GM12874 (cell line): ENCODE measurements at regions not wholly inside any gene's neighbourhood (a gene's known extent, or its start where the extent isn't known, plus 50 kb on each side); places are given as distances from the start of the nearest gene placed in this dataset.

Experiments used
- CTCF ChIP-seq: IDR thresholded peaks from 2 replicates; pipeline ENCODE4 v1.5.1; 2011; ENCODE audit warnings: low read depth, mild to moderate bottlenecking, control low read depth, low read length, moderate library complexity; ENCODE audit not compliant: insufficient read depth

GRCh38 chr2:16228951-16229350 lies 288.6 kb downstream of the MYCN start:
- TF ChIP-seq CTCF: no peak

DNA sequence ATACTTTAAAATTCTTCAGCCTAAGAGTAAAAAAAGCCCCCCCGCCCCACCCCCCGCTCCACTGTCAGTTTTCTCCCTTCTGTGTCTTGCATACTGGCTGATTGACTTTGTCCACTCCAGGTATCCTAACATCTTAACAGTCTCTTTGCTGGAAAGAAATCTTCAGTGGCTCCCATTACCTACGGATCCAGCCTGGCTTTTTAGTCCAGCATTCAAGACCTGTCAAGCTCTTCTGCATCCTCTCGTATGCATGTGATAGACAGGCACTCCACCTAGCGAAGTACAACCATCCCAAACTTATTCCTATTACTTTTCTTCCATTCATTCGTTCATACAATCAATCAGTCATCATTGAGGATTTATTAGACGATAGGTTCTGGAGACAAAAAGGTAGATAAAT lies 288.1 kb downstream of the MYCN start:
- no peak for TF ChIP-seq CTCF

- no peak for TF ChIP-seq CTCF
Observed at GRCh38 chr2:16227811-16228462, 287.6 kb downstream of the MYCN start.

DNA sequence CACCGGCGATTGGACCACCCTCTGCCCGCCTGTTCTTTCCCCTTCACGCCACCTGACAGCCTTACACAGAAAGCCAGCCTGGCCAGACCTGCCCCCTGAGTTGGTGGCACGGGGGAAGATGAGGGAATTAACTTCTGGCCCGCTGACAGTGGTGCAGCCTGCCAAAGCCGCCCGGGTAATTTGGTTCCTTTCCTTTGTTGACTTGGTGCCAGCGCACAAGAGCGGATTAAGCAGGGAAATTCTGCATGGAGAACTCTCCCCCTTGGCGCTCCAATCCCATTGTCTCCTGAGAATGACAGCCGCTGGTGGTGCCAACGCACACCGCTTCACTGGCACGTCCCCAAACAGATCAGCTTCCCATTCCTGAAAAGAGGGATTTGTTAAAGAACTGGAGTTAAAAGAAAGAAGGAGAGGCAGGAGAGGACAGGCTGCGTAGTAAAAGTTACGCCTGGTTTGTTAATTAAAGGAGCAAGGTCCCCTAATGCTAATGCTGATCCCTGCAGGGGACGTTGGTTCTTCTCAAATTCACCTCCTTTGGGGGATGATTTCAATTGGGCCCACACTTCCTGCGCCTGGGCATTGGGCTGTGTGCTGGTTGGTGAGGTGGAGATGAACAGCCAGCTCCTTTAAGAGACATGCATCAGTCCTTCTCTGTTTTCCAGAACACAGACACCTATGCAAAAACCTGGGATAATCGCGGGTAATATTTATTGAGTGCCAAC lies 286.8 kb downstream of the MYCN start:
- no peak for TF ChIP-seq CTCF

GRCh38 chr2:16226381-16226780 lies 286.0 kb downstream of the MYCN start:
- TF ChIP-seq CTCF: no peak

DNA sequence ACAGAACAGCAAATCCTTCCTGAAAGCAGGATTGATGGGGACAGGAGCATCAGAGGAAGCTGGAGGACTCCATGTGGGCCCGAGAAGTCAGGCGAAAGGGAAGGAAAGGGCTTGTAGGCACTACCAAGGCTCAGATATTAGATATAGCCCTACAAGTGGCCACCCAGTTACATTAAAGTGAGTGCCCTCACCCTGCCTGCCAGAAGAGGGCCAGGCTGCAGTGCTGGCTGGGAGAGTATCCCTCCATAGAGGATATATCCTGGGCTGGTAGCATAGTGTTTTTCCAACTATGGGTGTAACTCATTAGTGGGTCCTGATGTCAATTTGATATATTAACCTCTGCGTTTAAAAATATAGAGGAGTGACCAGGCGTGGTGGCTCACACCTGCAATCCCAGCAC lies 285.2 kb downstream of the MYCN start:
- no peak for TF ChIP-seq CTCF

- no peak for TF ChIP-seq CTCF
Observed at GRCh38 chr2:16225071-16225470, 284.7 kb downstream of the MYCN start.
